ENCODE measurements at regions not wholly inside any gene's neighbourhood (a gene's known extent, or its start where the extent isn't known, plus 50 kb on each side); places are given as distances from the start of the nearest gene placed in this dataset.

GRCh38 chr2:238793306-238793705, 54.6 kb upstream of the TWIST2 start:
- POLR2A ChIA-PET, result no interaction called here
- no peak for TF ChIP-seq FOXK2 (IDR thresholded peaks at IDR 0.05)
- no peak for TF ChIP-seq FOXA1 (IDR thresholded peaks at IDR 0.05)
- no peak for TF ChIP-seq FOXM1 (IDR thresholded peaks at IDR 0.05; ENCODE audit: borderline replicate concordance)
- no peak for TF ChIP-seq PKNOX1 (IDR thresholded peaks at IDR 0.05)
- no peak for TF ChIP-seq ZNF384 (IDR thresholded peaks at IDR 0.05)
- no peak for TF ChIP-seq HDGF (IDR thresholded peaks at IDR 0.05; ENCODE audit: borderline replicate concordance)
- no peak for TF ChIP-seq ARNT (IDR thresholded peaks at IDR 0.05)
- CTCF ChIA-PET, result no interaction called here
- no peak for DNase-seq (ENCODE audit: extremely low spot score)

GRCh38 chr2:238793801-238794449, 54.0 kb upstream of the TWIST2 start:
- no peak for TF ChIP-seq CTBP1 (IDR thresholded peaks at IDR 0.05; ENCODE audit: borderline replicate concordance)
- no peak for TF ChIP-seq SUZ12 (IDR thresholded peaks at IDR 0.05)
- no peak for TF ChIP-seq FOXA1 (IDR thresholded peaks at IDR 0.05)
- TF ChIP-seq TARDBP (IDR thresholded peaks at IDR 0.05), result no peak
- TF ChIP-seq SP1 (IDR thresholded peaks at IDR 0.05), result no peak
- TF ChIP-seq ARNT (IDR thresholded peaks at IDR 0.05), result no peak
- TF ChIP-seq FOXK2 (IDR thresholded peaks at IDR 0.05), result no peak
- TF ChIP-seq NFRKB (IDR thresholded peaks at IDR 0.05), result no peak
- no peak for TF ChIP-seq FOXM1 (IDR thresholded peaks at IDR 0.05; ENCODE audit: borderline replicate concordance)
- no peak for TF ChIP-seq ZNF384 (IDR thresholded peaks at IDR 0.05)
- TF ChIP-seq L3MBTL2 (conservative IDR thresholded peaks at IDR 0.05), result no peak
- no peak for TF ChIP-seq PKNOX1 (IDR thresholded peaks at IDR 0.05)
- TF ChIP-seq LEF1 (IDR thresholded peaks at IDR 0.05; ENCODE audit: borderline replicate concordance), result no peak
- TF ChIP-seq ELF4 (IDR thresholded peaks at IDR 0.05), result no peak
- no peak for TF ChIP-seq BHLHE40 (IDR thresholded peaks at IDR 0.05; ENCODE audit: borderline replicate concordance)
- no peak for TF ChIP-seq HDGF (IDR thresholded peaks at IDR 0.05; ENCODE audit: borderline replicate concordance)
- no peak for DNase-seq (ENCODE audit: extremely low spot score)
- POLR2A ChIA-PET, result no interaction called here
- CTCF ChIA-PET, result no interaction called here

- DNase-seq (ENCODE audit: extremely low spot score), result no peak
- TF ChIP-seq FOXK2 (IDR thresholded peaks at IDR 0.05), result no peak
- no peak for TF ChIP-seq LEF1 (IDR thresholded peaks at IDR 0.05; ENCODE audit: borderline replicate concordance)
- TF ChIP-seq ELF4 (IDR thresholded peaks at IDR 0.05), result no peak
- TF ChIP-seq PKNOX1 (IDR thresholded peaks at IDR 0.05), result no peak
- TF ChIP-seq HDGF (IDR thresholded peaks at IDR 0.05; ENCODE audit: borderline replicate concordance), result no peak
- no peak for TF ChIP-seq SUZ12 (IDR thresholded peaks at IDR 0.05)
- no peak for TF ChIP-seq L3MBTL2 (conservative IDR thresholded peaks at IDR 0.05)
- no peak for TF ChIP-seq FOXM1 (IDR thresholded peaks at IDR 0.05; ENCODE audit: borderline replicate concordance)
- TF ChIP-seq ZNF384 (IDR thresholded peaks at IDR 0.05), result no peak
- TF ChIP-seq NFRKB (IDR thresholded peaks at IDR 0.05), result no peak
- TF ChIP-seq FOXA1 (IDR thresholded peaks at IDR 0.05), result no peak
- CTCF ChIA-PET, result no interaction called here
- POLR2A ChIA-PET, result no interaction called here
These were observed 51.5 kb upstream of the TWIST2 start for GRCh38 chr2:238796223-238796885.

GRCh38 chr2:238797537-238797936, 50.3 kb upstream of the TWIST2 start:
- POLR2A ChIA-PET, result no interaction called here
- TF ChIP-seq FOXK2 (IDR thresholded peaks at IDR 0.05) (no peak), ZNF384 (IDR thresholded peaks at IDR 0.05) (no peak), HDGF (IDR thresholded peaks at IDR 0.05; ENCODE audit: borderline replicate concordance) (no peak), SP1 (IDR thresholded peaks at IDR 0.05) (no peak), LEF1 (IDR thresholded peaks at IDR 0.05; ENCODE audit: borderline replicate concordance) (no peak), FOXM1 (IDR thresholded peaks at IDR 0.05; ENCODE audit: borderline replicate concordance) (no peak), NFRKB (IDR thresholded peaks at IDR 0.05) (no peak), ELF4 (IDR thresholded peaks at IDR 0.05) (no peak), ARNT (IDR thresholded peaks at IDR 0.05) (no peak), CTBP1 (IDR thresholded peaks at IDR 0.05; ENCODE audit: borderline replicate concordance) (no peak), FOXA1 (IDR thresholded peaks at IDR 0.05) (no peak), TARDBP (IDR thresholded peaks at IDR 0.05) (no peak)
- no peak for DNase-seq (ENCODE audit: extremely low spot score)
- CTCF ChIA-PET, result no interaction called here
